Psoas muscle (tissue), 7 donors: ENCODE measurements at regions not wholly inside any gene's neighbourhood (a gene's known extent, or its start where the extent isn't known, plus 50 kb on each side); places are given as distances from the start of the nearest gene placed in this dataset.
"Not testable (repeated sequence)": the region's sequence is repeated elsewhere in the genome, so short reads cannot be mapped to it uniquely, and the experiment has no call there.

Experiments
- ATAC-seq, 4 donors: fragments of 200-7000 bp; cut with Tn5 transposase; one replicate each; pipeline ENCODE4 v1.9.1; 2020; ENCODE audit warnings: moderate library complexity in 3 of 4, mild to moderate bottlenecking in 2 of 4
- DNase-seq, 2 donors: peaks; one replicate each; pipeline ENCODE4 v3.0.0-alpha.2; 2020
- H3K27ac ChIP-seq: fragments of 200-600 bp; one replicate; pipeline ENCODE4 v1.8.0; 2022
- H3K27me3 ChIP-seq, 3 donors: fragments of 200-600 bp in 1 of 3; one replicate each; pipeline versions ENCODE4 v1.6.1 to v1.8.0; 2013 to 2022; ENCODE audit warnings: low read length in 2 of 3, mild to moderate bottlenecking in 2 of 3, moderate library complexity in 1 of 3; ENCODE audit not compliant: insufficient read depth in 3 of 3
- H3K36me3 ChIP-seq, 2 donors: fragments of 200-600 bp in 1 of 2; one replicate each; pipeline versions ENCODE4 v1.6.1 to v1.8.0; 2013 to 2022; ENCODE audit warnings: low read depth in 1 of 2, mild to moderate bottlenecking in 1 of 2, moderate library complexity in 1 of 2; ENCODE audit not compliant: insufficient read depth in 1 of 2
- H3K4me1 ChIP-seq: fragments of 200-600 bp; one replicate; pipeline ENCODE4 v1.8.0; 2022
- H3K4me3 ChIP-seq: fragments of 200-600 bp; one replicate; pipeline ENCODE4 v1.8.0; 2022; ENCODE audit warnings: mild to moderate bottlenecking
- H3K9me3 ChIP-seq: fragments of 200-600 bp; one replicate; pipeline ENCODE4 v1.8.0; 2022
- WGBS, 3 donors: extraction: QIAGEN DNeasy Blood & Tissue Kit; methylation state at CpG; one replicate each; pipeline versions ENCODE4 v1.1.6 to v1.1.7; 2013; 5-methylcytosine and 5-hydroxymethylcytosine counted together
- intact Hi-C, 2 donors: fragments of 100-400 bp; cut with DNase I; formaldehyde crosslinking; loops; one replicate each; pipeline versions ENCODE4 v1.11.0 to v1.14.2; 2022
- TF ChIP-seq, protein P1 (sequence below): fragments of 200-600 bp; IDR thresholded peaks from one replicate; pipeline ENCODE4 v1.8.0; 2022; ENCODE audit warnings: antibody characterized with exemption
- donor health status: healthy with polysubstance abuse.
- donor health status: DM: no; HTN: no; CAD: no; lungs with moderate emphysema.
- donor health status: Bipolar disorder and iron deficiency.
- donor health status: healthy.
- donor health status: DM: yes; HTN: yes; CAD: no.
- donor health status: DM: no; HTN: no; CAD: no.
- donor health status: DM: yes; HTN: yes; CAD: no.

DNA sequence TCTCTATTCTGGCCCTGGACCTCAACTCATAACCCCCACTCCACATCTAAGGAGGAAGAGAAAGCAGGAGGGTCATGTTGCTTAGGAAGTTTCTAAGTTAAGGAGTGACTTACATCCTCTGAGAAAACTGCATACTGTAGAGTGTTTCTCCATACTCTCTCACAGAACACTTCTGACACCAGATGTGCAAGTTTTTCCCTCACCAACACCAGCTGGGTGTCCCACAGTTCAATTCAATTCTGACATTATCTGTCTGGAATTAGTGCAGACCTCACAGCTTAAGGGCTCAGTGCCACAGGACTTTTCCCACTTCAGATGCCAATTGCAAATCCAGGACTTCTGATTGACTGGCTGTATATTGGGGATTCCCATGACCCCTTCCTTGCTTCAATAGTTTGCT is 89.0 kb upstream of the SFRP2 start:
- no peaks in the 10 kb centered on the region for H3K9me3 ChIP-seq
- H3K4me1 ChIP-seq, result no peaks in the 10 kb centered on the region
- H3K4me3 ChIP-seq, result no peak overlapping the region
- no peaks in the 10 kb centered on the region for H3K36me3 ChIP-seq
- intact Hi-C loops, result no loop called here
- ATAC-seq (no peak), DNase-seq (no peak)
- TF ChIP-seq, protein P1, sequence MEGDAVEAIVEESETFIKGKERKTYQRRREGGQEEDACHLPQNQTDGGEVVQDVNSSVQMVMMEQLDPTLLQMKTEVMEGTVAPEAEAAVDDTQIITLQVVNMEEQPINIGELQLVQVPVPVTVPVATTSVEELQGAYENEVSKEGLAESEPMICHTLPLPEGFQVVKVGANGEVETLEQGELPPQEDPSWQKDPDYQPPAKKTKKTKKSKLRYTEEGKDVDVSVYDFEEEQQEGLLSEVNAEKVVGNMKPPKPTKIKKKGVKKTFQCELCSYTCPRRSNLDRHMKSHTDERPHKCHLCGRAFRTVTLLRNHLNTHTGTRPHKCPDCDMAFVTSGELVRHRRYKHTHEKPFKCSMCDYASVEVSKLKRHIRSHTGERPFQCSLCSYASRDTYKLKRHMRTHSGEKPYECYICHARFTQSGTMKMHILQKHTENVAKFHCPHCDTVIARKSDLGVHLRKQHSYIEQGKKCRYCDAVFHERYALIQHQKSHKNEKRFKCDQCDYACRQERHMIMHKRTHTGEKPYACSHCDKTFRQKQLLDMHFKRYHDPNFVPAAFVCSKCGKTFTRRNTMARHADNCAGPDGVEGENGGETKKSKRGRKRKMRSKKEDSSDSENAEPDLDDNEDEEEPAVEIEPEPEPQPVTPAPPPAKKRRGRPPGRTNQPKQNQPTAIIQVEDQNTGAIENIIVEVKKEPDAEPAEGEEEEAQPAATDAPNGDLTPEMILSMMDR, result no peak
- H3K27ac ChIP-seq, result no peak overlapping the region
- no peaks in the 10 kb centered on the region for H3K27me3 ChIP-seq

DNA sequence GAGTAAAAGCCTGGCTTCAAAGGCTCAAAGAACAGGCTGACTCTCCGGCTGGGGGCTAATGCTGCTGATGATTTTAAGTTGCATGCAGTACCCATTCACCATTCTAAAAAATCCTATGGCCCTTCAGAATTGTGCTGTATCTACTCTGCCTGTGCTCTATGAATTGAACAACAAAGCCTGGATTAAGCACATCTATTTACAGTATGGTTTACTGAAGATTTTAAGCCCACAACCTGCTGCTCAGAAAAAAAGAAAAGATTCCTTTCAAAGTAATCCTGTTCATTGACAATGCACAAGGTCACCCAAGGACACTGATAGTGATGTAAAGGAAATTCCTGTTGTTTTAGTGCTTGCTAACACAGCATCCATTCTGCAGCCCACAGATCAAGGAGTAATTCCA is 84.9 kb upstream of the SFRP2 start:
- TF ChIP-seq, protein P1, result no peak

DNA sequence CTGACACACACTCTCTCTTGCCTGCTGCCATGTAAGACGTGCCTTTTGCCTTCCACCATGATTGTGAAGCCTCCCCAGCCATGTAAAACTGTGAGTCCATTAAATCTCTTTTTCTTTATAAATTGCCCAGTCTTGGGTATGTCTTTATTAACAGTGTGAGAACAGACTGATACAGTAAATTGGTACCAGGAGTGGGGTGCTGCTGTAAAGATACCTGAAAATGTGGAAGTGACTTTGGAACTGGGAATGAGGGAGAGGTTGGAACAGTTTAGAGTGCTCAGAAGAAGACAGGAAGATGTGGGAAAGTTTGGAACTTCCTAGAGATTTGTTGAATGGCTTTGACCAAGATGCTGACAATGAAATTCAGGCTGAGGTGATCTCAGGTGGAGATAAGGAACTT is 77.9 kb upstream of the SFRP2 start:
- H3K9me3 ChIP-seq, H3K27me3 ChIP-seq, H3K36me3 ChIP-seq, H3K27ac ChIP-seq, DNase-seq, H3K4me3 ChIP-seq, intact Hi-C loops, H3K4me1 ChIP-seq, ATAC-seq: not testable (repeated sequence)
- WGBS, 3 donors, result 80 to 92% (median 87%) methylated on average over 1 of the region's 1 CpG

More for the DNA sequence above, 84.9 kb upstream of the SFRP2 start:
- H3K27me3 ChIP-seq, result no peaks in the 10 kb centered on the region
- intact Hi-C loops, result no loop called here
- H3K36me3 ChIP-seq, result no peaks in the 10 kb centered on the region
- no peak overlapping the region for H3K4me3 ChIP-seq
- H3K4me1 ChIP-seq, result no peaks in the 10 kb centered on the region
- DNase-seq (no peak), ATAC-seq (no peak)
- H3K9me3 ChIP-seq, result no peaks in the 10 kb centered on the region
- 80 to 89% (median 88%) methylated on average over 1 of the region's 1 CpG for WGBS, 3 donors
- no peak overlapping the region for H3K27ac ChIP-seq

DNA sequence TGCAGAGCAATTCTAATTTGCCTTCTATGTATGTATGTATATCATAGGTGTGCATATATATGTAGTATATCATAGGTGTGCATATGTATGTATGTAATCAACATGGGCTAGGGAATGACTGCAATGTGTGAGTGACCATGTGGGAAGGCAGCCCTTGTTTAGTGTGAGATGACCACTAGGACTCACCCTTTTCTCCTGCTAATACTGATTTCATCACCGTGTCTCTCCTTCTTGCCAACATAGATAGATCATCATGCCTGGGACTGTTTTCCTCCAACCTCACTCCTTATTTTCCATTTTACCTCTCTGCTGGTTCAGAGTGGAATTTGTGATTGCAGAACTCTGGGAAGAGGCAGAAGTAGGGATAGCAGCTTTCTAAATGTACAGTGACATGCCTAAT is 63.6 kb upstream of the SFRP2 start:
- Histone ChIP-seq H3K9me3 (peaks cover 7% of the 10 kb centered on the region), H3K27ac (no peak overlapping the region), H3K4me3 (no peak overlapping the region), H3K4me1 (no peaks in the 10 kb centered on the region), H3K27me3 (no peaks in the 10 kb centered on the region), H3K36me3 (no peaks in the 10 kb centered on the region)
- TF ChIP-seq, protein P1, result no peak
- ATAC-seq (no peak), DNase-seq (no peak)
- WGBS, 3 donors, result 94 to 100% (median 95%) methylated on average over 1 of the region's 1 CpG
- intact Hi-C loops, result no loop called here

DNA sequence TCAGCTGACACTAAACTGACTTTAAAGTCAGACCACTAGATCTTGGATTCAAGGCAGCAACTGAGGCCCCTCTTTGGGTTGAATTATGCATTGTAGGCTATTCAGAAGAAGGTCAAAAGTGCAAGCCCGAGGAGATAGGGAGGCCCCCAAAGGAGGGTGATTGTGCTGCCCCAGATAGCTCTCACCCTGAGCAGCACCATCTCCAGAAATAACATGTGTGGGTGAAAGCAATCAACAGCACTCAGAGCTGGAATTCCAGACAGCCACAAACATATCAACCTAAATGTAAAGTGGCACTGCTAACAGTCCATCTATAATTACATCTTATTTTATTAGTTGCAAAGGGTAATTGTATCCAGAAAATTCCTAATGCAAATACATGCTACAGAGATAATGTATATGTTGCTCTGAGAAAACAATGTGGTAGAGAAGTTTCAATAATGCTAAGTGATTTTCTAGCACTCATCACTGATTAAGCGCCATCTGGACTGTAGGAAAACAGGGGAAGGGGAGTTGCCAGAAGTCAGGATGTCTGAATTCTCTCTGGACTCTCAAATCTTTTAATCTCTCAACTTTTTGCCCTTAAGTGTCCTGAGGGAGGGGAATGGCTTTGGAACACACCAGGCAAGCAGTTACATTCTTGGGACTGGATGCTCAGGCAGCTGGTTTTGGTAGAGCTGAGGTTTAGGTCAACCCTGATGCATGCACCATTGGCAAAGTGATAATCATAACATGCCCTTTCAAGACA is 61.8 kb upstream of the SFRP2 start:
- DNase-seq (no peak), ATAC-seq (no peak)
- TF ChIP-seq, protein P1, result no peak
- Histone ChIP-seq H3K27me3 (no peaks in the 10 kb centered on the region), H3K4me3 (no peak overlapping the region), H3K4me1 (no peaks in the 10 kb centered on the region), H3K9me3 (peaks cover 7% of the 10 kb centered on the region), H3K36me3 (no peaks in the 10 kb centered on the region), H3K27ac (no peak overlapping the region)
- WGBS, 3 donors, result 26 to 42% (median 39%) methylated on average over 2 of the region's 2 CpGs
- intact Hi-C loops, result no loop called here
